GM19463 (cell line): ENCODE measurements at regions not wholly inside any gene's neighbourhood (a gene's known extent, or its start where the extent isn't known, plus 50 kb on each side); places are given as distances from the start of the nearest gene placed in this dataset.
"Not testable (repeated sequence)": the region's sequence is repeated elsewhere in the genome, so short reads cannot be mapped to it uniquely, and the experiment has no call there.

Source experiments
- ATAC-seq: cut with Tn5 transposase; IDR thresholded peaks from one replicate; pipeline ENCODE4 v1.9.1; 2021; ENCODE audit warnings: mild to moderate bottlenecking, moderate library complexity; ENCODE audit not compliant: unreplicated experiment

DNA sequence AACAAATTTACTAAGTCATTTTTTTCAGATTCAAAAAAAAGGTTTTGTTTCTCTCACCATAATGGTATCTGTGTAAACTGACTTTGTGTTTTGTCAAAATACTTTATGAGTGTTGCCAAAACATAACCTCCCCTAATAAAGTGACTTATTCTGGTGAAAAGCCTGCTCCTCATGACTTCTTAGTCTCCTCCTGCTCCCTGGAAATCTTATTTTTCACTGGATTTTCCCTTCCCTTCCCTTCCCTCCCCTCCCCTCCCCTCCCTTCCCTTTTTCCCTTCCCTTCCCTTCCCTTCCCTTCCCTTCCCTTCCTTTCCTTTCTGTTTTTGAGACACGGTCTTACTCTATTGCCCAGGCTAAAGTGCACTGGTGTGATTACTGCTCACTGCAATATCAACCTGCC is 650.1 kb upstream of the GHITM start:
- no peak for ATAC-seq

- ATAC-seq: no peak
These were observed 647.3 kb upstream of the GHITM start for GRCh38 chr10:83492004-83492403.

DNA sequence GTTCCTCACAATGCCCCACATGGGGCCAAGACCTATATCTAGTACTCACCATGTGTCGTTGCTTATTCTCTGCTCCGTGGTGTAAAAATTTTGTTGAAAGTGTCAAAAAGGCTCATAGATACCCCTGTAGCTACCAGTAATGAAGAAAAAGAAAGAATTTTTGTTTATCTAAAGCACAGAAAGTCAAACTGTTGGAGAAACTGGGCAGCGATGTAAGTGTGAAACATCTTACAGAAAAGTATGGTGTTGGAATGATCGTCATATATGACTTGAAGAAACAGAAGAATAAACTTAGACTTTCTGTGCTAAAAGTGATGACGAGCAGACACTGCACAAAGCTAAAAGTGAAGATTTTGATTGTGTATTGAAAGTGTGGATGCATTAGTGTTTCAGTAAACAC is 626.6 kb upstream of the GHITM start:
- no peak for ATAC-seq

GRCh38 chr10:83515001-83515400 is 624.3 kb upstream of the GHITM start:
- ATAC-seq: no peak

DNA sequence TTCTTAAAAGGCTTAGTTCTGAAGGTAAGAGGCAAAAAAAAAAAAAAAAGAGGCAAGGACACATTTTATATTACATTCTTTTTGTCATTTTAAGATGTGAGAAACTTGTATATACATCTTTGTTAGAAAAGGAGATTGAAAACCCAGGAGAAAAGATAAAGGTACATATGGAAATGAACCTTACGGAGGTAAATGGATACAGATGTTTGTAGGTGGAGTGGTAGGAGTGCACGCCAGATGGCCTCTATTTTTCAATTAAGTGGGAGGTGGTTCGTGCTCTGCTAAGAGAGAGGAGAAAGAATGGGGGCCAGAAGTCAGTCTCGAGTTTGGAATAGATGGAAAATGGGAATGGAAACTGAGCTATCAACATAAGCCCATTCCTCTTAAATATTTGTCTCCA is 622.5 kb upstream of the GHITM start:
- no peak for ATAC-seq

GRCh38 chr10:83517456-83517855 is 621.9 kb upstream of the GHITM start:
- no peak for ATAC-seq

GRCh38 chr10:83518779-83519178 is 620.5 kb upstream of the GHITM start:
- ATAC-seq: no peak

GRCh38 chr10:83520386-83520785 is 618.9 kb upstream of the GHITM start:
- ATAC-seq: not testable (repeated sequence)

GRCh38 chr10:83522456-83522855 is 616.9 kb upstream of the GHITM start:
- no peak for ATAC-seq

- ATAC-seq: no peak
These were observed 616.4 kb upstream of the GHITM start for GRCh38 chr10:83522881-83523386.

- ATAC-seq: no peak
These were observed 611.4 kb upstream of the GHITM start for GRCh38 chr10:83527934-83528333.

DNA sequence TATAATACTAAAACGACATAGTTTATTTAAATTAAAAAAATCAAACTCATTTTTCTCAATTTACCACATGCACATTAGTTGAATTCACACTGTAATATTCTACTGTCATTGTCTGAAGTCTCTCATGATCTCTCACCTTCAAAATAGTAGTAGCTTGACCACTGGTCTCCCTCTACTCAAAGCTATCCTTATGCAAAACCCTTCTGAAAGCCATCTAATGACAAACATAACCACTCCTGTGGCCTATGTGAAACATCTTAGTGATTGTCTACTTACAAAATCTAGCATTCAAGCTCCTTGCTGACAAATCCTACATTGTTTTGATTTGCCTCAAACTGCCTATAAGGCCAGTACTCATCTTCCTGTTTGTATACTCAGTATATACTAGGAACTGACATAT is 606.0 kb upstream of the GHITM start:
- peak; percentile 77 for ATAC-seq

GRCh38 chr10:83536426-83536825 is 602.9 kb upstream of the GHITM start:
- ATAC-seq: no peak

DNA sequence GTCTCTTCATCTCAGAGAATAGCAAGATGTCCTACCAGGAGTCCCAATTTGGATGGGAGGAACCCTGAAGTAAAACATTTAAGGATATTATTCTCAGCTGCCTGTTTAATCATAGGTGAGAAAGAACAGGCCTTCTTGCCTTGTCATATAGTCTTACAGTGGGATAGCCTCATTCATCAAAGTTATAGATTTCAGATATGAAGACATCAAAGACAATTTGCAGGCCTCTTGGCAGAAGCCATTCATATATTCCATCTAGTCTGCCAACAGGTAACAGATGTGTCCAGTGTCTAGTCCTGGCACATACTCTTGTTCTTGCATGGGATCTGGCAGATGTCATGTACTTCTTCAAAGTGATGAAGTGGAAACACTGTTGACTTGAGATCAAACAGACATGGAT is 601.3 kb upstream of the GHITM start:
- no peak for ATAC-seq

- ATAC-seq: peak; percentile 49
These were observed 599.6 kb upstream of the GHITM start for GRCh38 chr10:83539528-83540308.

DNA sequence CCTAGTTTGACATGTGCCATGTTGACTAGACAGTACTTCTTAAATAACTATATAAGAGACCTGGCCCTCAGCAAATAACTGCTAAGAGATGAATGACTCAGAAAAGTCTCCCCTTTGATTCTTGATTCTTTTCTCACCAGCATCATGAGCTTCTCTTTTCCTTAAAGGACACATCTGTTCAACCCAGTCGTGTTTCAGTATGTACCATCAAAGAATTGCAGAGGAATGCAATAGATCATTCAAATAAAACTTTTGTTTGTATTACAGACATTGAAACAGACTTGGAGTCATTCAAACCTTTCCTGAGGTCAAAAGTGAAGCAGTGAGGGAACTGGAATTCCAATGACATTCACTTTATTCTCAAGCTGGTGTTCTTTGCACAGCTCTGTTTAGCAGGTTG is 598.3 kb upstream of the GHITM start:
- no peak for ATAC-seq

- ATAC-seq: peak; percentile 54
These were observed 596.4 kb upstream of the GHITM start for GRCh38 chr10:83542774-83543411.

- no peak for ATAC-seq
These were observed 595.4 kb upstream of the GHITM start for GRCh38 chr10:83543691-83544462.

GRCh38 chr10:83545901-83546391 is 593.4 kb upstream of the GHITM start:
- ATAC-seq: no peak

- ATAC-seq: not testable (repeated sequence)
These were observed 588.1 kb upstream of the GHITM start for GRCh38 chr10:83551190-83551589.

GRCh38 chr10:83553366-83553765 is 585.9 kb upstream of the GHITM start:
- ATAC-seq: no peak
